IMR-90 (cell line): ENCODE measurements at regions not wholly inside any gene's neighbourhood (a gene's known extent, or its start where the extent isn't known, plus 50 kb on each side); places are given as distances from the start of the nearest gene placed in this dataset.

ENCODE experiments used
- ATAC-seq: fragments of 200-7000 bp; cut with Tn5 transposase; 2 replicates; pipeline ENCODE4 v1.9.1; 2020; ENCODE audit warnings: low read depth, mild to moderate bottlenecking, moderate library complexity
- BruUV-seq: library from RNA; stranded (reverse); fragments of 400-500 nt; replicated peaks from 2 replicates; lab custom pipeline; 2021; lab: Mats Ljungman, UMichigan
- CTCF ChIA-PET: fragments of 300-600 bp; formaldehyde crosslinking; extraction: SDS; loops from one replicate; lab custom pipeline; 2021; ENCODE audit warnings: antibody characterized with exemption; lab: Yijun Ruan, JAX
- POLR2A ChIA-PET: fragments of 300-600 bp; sonication (Branson Sonifier 250); formaldehyde crosslinking; loops from one replicate; lab custom pipeline; 2022; ENCODE audit warnings: antibody characterized with exemption; ENCODE audit not compliant: unreplicated experiment; lab: Charles Lee
- DNase-seq: peaks from one replicate; pipeline ENCODE4 v3.0.0; 2013
- H2AFZ ChIP-seq: replicated peaks from 2 replicates; pipeline ENCODE3; 2013; ENCODE audit warnings: low read length, mild to moderate bottlenecking; ENCODE audit not compliant: poor library complexity
- H2AK5ac ChIP-seq: 2 replicates; pipeline ENCODE4 v1.6.1; 2013; ENCODE audit warnings: low read depth, low read length, inconsistent platforms
- H2AK9ac ChIP-seq: replicated peaks from 2 replicates; pipeline ENCODE3; 2013; ENCODE audit warnings: mild to moderate bottlenecking, low read depth, low read length, moderate library complexity; ENCODE audit not compliant: poor library complexity
- H2BK120ac ChIP-seq: 2 replicates; pipeline ENCODE4 v1.6.1; 2013; ENCODE audit warnings: low read depth, low read length, inconsistent platforms
- H2BK15ac ChIP-seq: 3 replicates; pipeline ENCODE4 v1.6.1; 2013; ENCODE audit warnings: low read depth, low read length, inconsistent platforms
- H2BK20ac ChIP-seq: 2 replicates; pipeline ENCODE4 v1.6.1; 2013; ENCODE audit warnings: low read depth, mild to moderate bottlenecking, inconsistent platforms, low read length, moderate library complexity
- H2BK5ac ChIP-seq: 2 replicates; pipeline ENCODE4 v1.6.1; 2013; ENCODE audit warnings: mild to moderate bottlenecking, low read depth, low read length, inconsistent platforms; ENCODE audit not compliant: poor library complexity, severe bottlenecking
- H3K14ac ChIP-seq: replicated peaks from 2 replicates; pipeline ENCODE4 v1.6.1; 2013; ENCODE audit warnings: low read depth, low read length, inconsistent platforms
- H3K18ac ChIP-seq: 2 replicates; pipeline ENCODE4 v1.6.1; 2013; ENCODE audit warnings: low read depth, low read length, control low read depth
- H3K23ac ChIP-seq: 2 replicates; pipeline ENCODE4 v1.6.1; 2013; ENCODE audit warnings: low read depth, low read length, inconsistent platforms
- H3K27ac ChIP-seq: 2 replicates; pipeline ENCODE4 v1.5.1; 2013; ENCODE audit warnings: mild to moderate bottlenecking, control low read depth, low read length; ENCODE audit not compliant: insufficient read depth
- H3K27me3 ChIP-seq: 2 replicates; pipeline ENCODE4 v1.6.1; 2013; ENCODE audit warnings: low read length; ENCODE audit not compliant: control insufficient read depth, insufficient read depth
- H3K36me3 ChIP-seq: 2 replicates; pipeline ENCODE4 v1.6.1; 2013; ENCODE audit warnings: low read length, mixed read lengths; ENCODE audit not compliant: control insufficient read depth, insufficient read depth
- H3K4ac ChIP-seq: 2 replicates; pipeline ENCODE4 v1.6.1; 2013; ENCODE audit warnings: low read depth, low read length, inconsistent platforms
- H3K4me1 ChIP-seq: 2 replicates; pipeline ENCODE4 v1.6.1; 2013; ENCODE audit warnings: low read length, mixed read lengths; ENCODE audit not compliant: control insufficient read depth, insufficient read depth
- H3K4me2 ChIP-seq: 2 replicates; pipeline ENCODE4 v1.6.1; 2013; ENCODE audit warnings: low read depth, mild to moderate bottlenecking, control low read depth, low read length, moderate library complexity
- H3K4me3 ChIP-seq: 2 replicates; pipeline ENCODE4 v1.5.1; 2013; ENCODE audit warnings: low read depth, mild to moderate bottlenecking, control low read depth, low read length, moderate library complexity; ENCODE audit not compliant: insufficient read depth
- H3K56ac ChIP-seq: 2 replicates; pipeline ENCODE4 v1.6.1; 2013; ENCODE audit warnings: low read length, inconsistent platforms; ENCODE audit not compliant: insufficient read depth; ENCODE audit errors: extremely low read depth
- H3K79me1 ChIP-seq, 2 experiments: 2 replicates each; pipeline ENCODE4 v1.6.1; 2013; ENCODE audit warnings: low read length in 2 of 2, inconsistent platforms in 1 of 2, low read depth in 1 of 2
- H3K9ac ChIP-seq: 2 replicates; pipeline ENCODE4 v1.6.1; 2013; ENCODE audit warnings: low read depth, low read length, control low read depth
- H3K9me1 ChIP-seq: 2 replicates; pipeline ENCODE4 v1.6.1; 2013; ENCODE audit warnings: low read length, inconsistent platforms; ENCODE audit not compliant: insufficient read depth
- H3K9me3 ChIP-seq: 2 replicates; pipeline ENCODE4 v1.6.1; 2013; ENCODE audit warnings: low read length; ENCODE audit not compliant: control insufficient read depth, insufficient read depth
- H4K20me1 ChIP-seq: 2 replicates; pipeline ENCODE4 v1.6.1; 2013; ENCODE audit warnings: low read length, inconsistent platforms; ENCODE audit not compliant: insufficient read depth
- H4K5ac ChIP-seq: 2 replicates; pipeline ENCODE4 v1.6.1; 2013; ENCODE audit warnings: mild to moderate bottlenecking, low read depth, low read length, control low read depth
- H4K8ac ChIP-seq, 2 experiments: 2 replicates each; pipeline ENCODE4 v1.6.1; 2013; ENCODE audit warnings: low read depth in 2 of 2, low read length in 2 of 2, control low read depth in 1 of 2, inconsistent platforms in 1 of 2
- H4K91ac ChIP-seq: 2 replicates; pipeline ENCODE4 v1.6.1; 2013; ENCODE audit warnings: low read depth, low read length, inconsistent platforms; ENCODE audit not compliant: insufficient read depth
- BHLHE40 ChIP-seq: fragments of 150-350 bp; IDR thresholded peaks from 2 replicates; pipeline ENCODE4 v1.6.1; 2016; ENCODE audit warnings: mild to moderate bottlenecking, low read depth, low read length
- CHD1 ChIP-seq: IDR thresholded peaks from 2 replicates; pipeline ENCODE4 v1.6.1; 2012; ENCODE audit warnings: low read depth, low read length, improper control_type of control experiment
- FOS ChIP-seq: fragments of 150-350 bp; IDR thresholded peaks from 2 replicates; pipeline ENCODE4 v1.6.1; 2016; ENCODE audit warnings: low read depth, low read length
- MAFK ChIP-seq: IDR thresholded peaks from 2 replicates; pipeline ENCODE4 v1.6.1; 2012; ENCODE audit warnings: low read depth, low read length, improper control_type of control experiment
- MAZ ChIP-seq: IDR thresholded peaks from 2 replicates; pipeline ENCODE4 v1.6.1; 2012; ENCODE audit warnings: low read depth, mild to moderate bottlenecking, low read length, improper control_type of control experiment, moderate library complexity, borderline replicate concordance
- NFE2L2 ChIP-seq: fragments of 150-350 bp; IDR thresholded peaks from 2 replicates; pipeline ENCODE4 v1.6.1; 2016; ENCODE audit warnings: low read depth, mild to moderate bottlenecking, low read length
- POLR2A ChIP-seq: IDR thresholded peaks from 2 replicates; pipeline ENCODE4 v1.6.1; 2012; ENCODE audit warnings: mild to moderate bottlenecking, low read depth, low read length
- USF2 ChIP-seq: fragments of 150-350 bp; IDR thresholded peaks from 2 replicates; pipeline ENCODE4 v1.6.1; 2017; ENCODE audit warnings: mild to moderate bottlenecking, antibody characterized with exemption, low read length, low read depth
- WGBS, 2 experiments: methylation state at CpG; one replicate each; pipeline versions ENCODE4 v1.1.5 to v1.1.7; 2013; ENCODE audit warnings: missing lambda C conversion rate in 2 of 2; ENCODE audit not compliant: insufficient read length in 1 of 2; ENCODE audit errors: extremely low coverage in 2 of 2; 5-methylcytosine and 5-hydroxymethylcytosine counted together
- dilution Hi-C: fragments of 300-500 bp; cut with HindIII; formaldehyde crosslinking; loops from one replicate; pipeline ENCODE4 v1.14.3; 2018; ENCODE audit warnings: low sequenced_read_pairs; ENCODE audit not compliant: unreplicated experiment
- in situ Hi-C: fragments of 300-500 bp; cut with MboI; formaldehyde crosslinking; loops from 3 replicates; pipeline ENCODE4 v1.14.3; 2019; ENCODE audit warnings: low sequenced_read_pairs, inconsistent platforms, mixed read lengths
- intact Hi-C: fragments of 100-400 bp; cut with micrococcal nuclease; formaldehyde crosslinking; loops from 2 replicates; pipeline ENCODE4 v1.10.0; 2022

GRCh38 chr6:54441687-54442248 lies 133.5 kb downstream of the TINAG start:
- dilution Hi-C loops (no loop called here), intact Hi-C loops (no loop called here), in situ Hi-C loops (no loop called here)
- Histone ChIP-seq H3K4me3 (no peak overlapping the region), H3K56ac (no peak overlapping the region), H2BK15ac (no peak overlapping the region), H2BK5ac (no peak overlapping the region), H3K23ac (no peak overlapping the region), H4K91ac (no peak overlapping the region), H3K14ac (no peak overlapping the region), H4K8ac (no peak overlapping the region), H2AFZ (no peak overlapping the region), H3K36me3 (no peaks in the 10 kb centered on the region), H3K9me3 (no peaks in the 10 kb centered on the region), H3K27me3 (no peaks in the 10 kb centered on the region), H3K79me1 (no peaks in the 10 kb centered on the region), H3K4me2 (no peak overlapping the region), H3K4me1 (no peaks in the 10 kb centered on the region), H2AK9ac (no peak overlapping the region), H3K9ac (no peak overlapping the region), H3K4ac (no peak overlapping the region), H4K20me1 (no peaks in the 10 kb centered on the region), H3K9me1 (no peaks in the 10 kb centered on the region), H2BK20ac (no peak overlapping the region), H2AK5ac (no peak overlapping the region; the same call in 1 of the 2 replicates), H3K27ac (no peak overlapping the region), H4K5ac (no peak overlapping the region), H2BK120ac (no peak overlapping the region), H3K18ac (no peak overlapping the region)
- BruUV-seq, result no TSS peak
- ChIA-PET POLR2A (no interaction called here), CTCF (no interaction called here)
- no peak for ATAC-seq
- WGBS, 2 experiments, result no CpG with 5 or more reads among the region's 7 CpGs
- TF ChIP-seq NFE2L2, result no peak
- TF ChIP-seq CHD1, result no peak
- TF ChIP-seq MAFK, result no peak
- TF ChIP-seq POLR2A, result no peak
- TF ChIP-seq MAZ, result no peak
- no peak for TF ChIP-seq USF2
- TF ChIP-seq FOS, result no peak
- no peak for TF ChIP-seq BHLHE40
- no peak for DNase-seq
